H1 (cell line): ENCODE measurements at regions not wholly inside any gene's neighbourhood (a gene's known extent, or its start where the extent isn't known, plus 50 kb on each side); places are given as distances from the start of the nearest gene placed in this dataset.
A peak's percentile ranks its signal among the peaks of the same experiment; 100 is the strongest.

ENCODE experiments used
- CTCF ChIA-PET: fragments of 300-600 bp; sonication (Branson Sonifier 250); formaldehyde crosslinking; loops from one replicate; lab custom pipeline; 2021; ENCODE audit not compliant: partially characterized antibody; lab: Charles Lee
- POLR2A ChIA-PET: fragments of 300-600 bp; sonication (Branson Sonifier 250); formaldehyde crosslinking; loops from one replicate; lab custom pipeline; 2021; ENCODE audit warnings: inconsistent platforms; ENCODE audit not compliant: partially characterized antibody; lab: Charles Lee
- DNase-seq, 2 experiments: peaks; one replicate each; pipeline versions ENCODE4 v3.0.0 to v3.0.0-alpha.2; 2010 to 2022; ENCODE audit warnings: low spot score in 2 of 2, low read depth in 1 of 2, mixed read lengths in 1 of 2
- FAIRE-seq: peaks from 2 replicates; lab custom pipeline; 2011; peaks lifted over from hg19 to GRCh38; lab: Jason Lieb, UNC
- H2AFZ ChIP-seq: 2 replicates; pipeline ENCODE4 v1.8.1; 2012; ENCODE audit warnings: low read length, inconsistent platforms
- H2AK5ac ChIP-seq: 2 replicates; pipeline ENCODE4 v1.6.1; 2013; ENCODE audit warnings: low read depth, low read length
- H2BK120ac ChIP-seq: replicated peaks from 2 replicates; pipeline ENCODE3; 2013; ENCODE audit warnings: low read depth, low read length, inconsistent platforms
- H2BK12ac ChIP-seq: 2 replicates; pipeline ENCODE4 v1.6.1; 2013; ENCODE audit warnings: low read depth, low read length
- H2BK15ac ChIP-seq: 2 replicates; pipeline ENCODE4 v1.6.1; 2013; ENCODE audit warnings: low read length
- H2BK20ac ChIP-seq: 2 replicates; pipeline ENCODE4 v1.6.1; 2013; ENCODE audit warnings: low read length
- H2BK5ac ChIP-seq: 2 replicates; pipeline ENCODE4 v1.6.1; 2013; ENCODE audit warnings: low read depth, low read length
- H3K14ac ChIP-seq: 2 replicates; pipeline ENCODE4 v1.6.1; 2013; ENCODE audit warnings: inconsistent platforms; ENCODE audit not compliant: insufficient read length
- H3K18ac ChIP-seq: 2 replicates; pipeline ENCODE4 v1.6.1; 2013; ENCODE audit warnings: low read length; ENCODE audit errors: extremely low read depth
- H3K23ac ChIP-seq: 2 replicates; pipeline ENCODE4 v1.6.1; 2013; ENCODE audit warnings: inconsistent platforms; ENCODE audit not compliant: insufficient read length
- H3K23me2 ChIP-seq: 2 replicates; pipeline ENCODE4 v1.6.1; 2013; ENCODE audit warnings: low read depth, low read length
- H3K27ac ChIP-seq: 2 replicates; pipeline ENCODE4 v1.6.1; 2011; ENCODE audit warnings: low read depth, low read length, inconsistent platforms
- H3K27me3 ChIP-seq, 4 experiments: replicated peaks in 1 of 4; 1 replicate in 1 of 4; 2 replicates in 3 of 4; pipeline versions ENCODE4 v1.6.1 to v1.8.1; 2011 to 2013; ENCODE audit warnings: low read length in 3 of 4, mild to moderate bottlenecking in 3 of 4, inconsistent platforms in 2 of 4, mixed read lengths in 2 of 4, moderate library complexity in 1 of 4; ENCODE audit not compliant: control insufficient read depth in 3 of 4, insufficient read depth in 3 of 4; ENCODE audit errors: extremely low read depth in 1 of 4
- H3K36me3 ChIP-seq, 4 experiments: 2 replicates each; pipeline versions ENCODE4 v1.6.1 to v1.8.1; 2011 to 2013; ENCODE audit warnings: mild to moderate bottlenecking in 4 of 4, low read length in 3 of 4, moderate library complexity in 2 of 4, control low read depth in 1 of 4, inconsistent platforms in 1 of 4; ENCODE audit not compliant: insufficient read depth in 4 of 4, control insufficient read depth in 2 of 4
- H3K4ac ChIP-seq: replicated peaks from 2 replicates; pipeline ENCODE3; 2013; ENCODE audit warnings: low read length, low read depth, mixed read lengths, inconsistent platforms; ENCODE audit not compliant: insufficient read length
- H3K4me1 ChIP-seq, 4 experiments: replicated peaks in 1 of 4; 1 replicate in 1 of 4; 2 replicates in 3 of 4; pipeline versions ENCODE4 v1.6.1 to v1.8.1; 2011 to 2013; ENCODE audit warnings: low read length in 3 of 4, inconsistent platforms in 2 of 4, mixed read lengths in 1 of 4; ENCODE audit not compliant: insufficient read depth in 4 of 4, control insufficient read depth in 3 of 4
- H3K4me2 ChIP-seq, 2 experiments: 2 replicates each; pipeline versions ENCODE4 v1.6.1 to v1.8.1; 2011 to 2013; ENCODE audit warnings: low read depth in 2 of 2, low read length in 2 of 2, control low read depth in 1 of 2, inconsistent platforms in 1 of 2, mild to moderate bottlenecking in 1 of 2; ENCODE audit not compliant: insufficient read depth in 1 of 2
- H3K4me3 ChIP-seq, 4 experiments: fragments of 200-600, 300-600 bp in 1 of 4; sonication (generic), shearing (Covaris generic), sonication (Bioruptor Twin) in 1 of 4; 2 replicates each; pipeline versions ENCODE4 v1.5.1 to v1.8.1; 2011 to 2016; ENCODE audit warnings: low read length in 4 of 4, low read depth in 3 of 4, control low read depth in 2 of 4, inconsistent platforms in 2 of 4, mild to moderate bottlenecking in 2 of 4, mixed read lengths in 1 of 4, moderate library complexity in 1 of 4; ENCODE audit not compliant: insufficient read depth in 2 of 4; ENCODE audit errors: extremely low read depth in 1 of 4
- H3K56ac ChIP-seq: replicated peaks from 2 replicates; pipeline ENCODE3; 2013; ENCODE audit warnings: low read depth, mild to moderate bottlenecking, mixed read lengths, low read length, inconsistent platforms; ENCODE audit not compliant: insufficient read length
- H3K79me1 ChIP-seq: 2 replicates; pipeline ENCODE4 v1.6.1; 2013; ENCODE audit warnings: low read depth, low read length, control low read depth
- H3K79me2 ChIP-seq, 2 experiments: 2 replicates each; pipeline versions ENCODE4 v1.6.1 to v1.8.1; 2012 to 2013; ENCODE audit warnings: low read length in 2 of 2, mild to moderate bottlenecking in 2 of 2, inconsistent platforms in 1 of 2; ENCODE audit not compliant: insufficient read depth in 2 of 2, control insufficient read depth in 1 of 2
- H3K9ac ChIP-seq, 4 experiments: replicated peaks in 1 of 4; 1 replicate in 1 of 4; 2 replicates in 3 of 4; pipeline versions ENCODE4 v1.6.1 to v1.8.1; 2011 to 2013; ENCODE audit warnings: low read depth in 3 of 4, low read length in 3 of 4, control low read depth in 2 of 4, mild to moderate bottlenecking in 2 of 4, moderate library complexity in 2 of 4, inconsistent platforms in 1 of 4; ENCODE audit errors: extremely low read depth in 1 of 4
- H3K9me3 ChIP-seq, 2 experiments: 2 replicates each; pipeline versions ENCODE4 v1.6.1 to v1.8.1; 2012 to 2013; ENCODE audit warnings: mild to moderate bottlenecking in 2 of 2, moderate library complexity in 2 of 2, control low read depth in 1 of 2, inconsistent platforms in 1 of 2, low read depth in 1 of 2, low read length in 1 of 2, mixed read lengths in 1 of 2; ENCODE audit not compliant: insufficient read depth in 2 of 2
- H4K20me1 ChIP-seq, 2 experiments: replicated peaks in 1 of 2; 2 replicates each; pipeline versions ENCODE3 to v1.8.1; 2011 to 2013; ENCODE audit warnings: inconsistent platforms in 2 of 2, low read length in 2 of 2, mild to moderate bottlenecking in 1 of 2; ENCODE audit not compliant: insufficient read depth in 2 of 2, control insufficient read depth in 1 of 2
- H4K5ac ChIP-seq: 2 replicates; pipeline ENCODE4 v1.6.1; 2013; ENCODE audit warnings: low read length, low read depth, mixed read lengths, inconsistent platforms; ENCODE audit not compliant: insufficient read length
- H4K8ac ChIP-seq: 2 replicates; pipeline ENCODE4 v1.8.0; 2013; ENCODE audit warnings: mild to moderate bottlenecking, moderate library complexity, low read length, inconsistent platforms; ENCODE audit not compliant: insufficient read depth; ENCODE audit errors: extremely low read depth
- H4K91ac ChIP-seq: replicated peaks from 2 replicates; pipeline ENCODE3; 2013; ENCODE audit warnings: low read length, mixed read lengths, inconsistent platforms; ENCODE audit not compliant: insufficient read length
- CEBPB ChIP-seq: IDR thresholded peaks from 2 replicates; pipeline ENCODE4 v1.6.1; 2012; ENCODE audit warnings: low read depth, low read length
- WGBS, 2 experiments: shearing (Covaris generic) in 1 of 2; methylation state at CpG; one replicate each; pipeline versions ENCODE4 v1.1.6 to v1.1.7; 2013 to 2015; ENCODE audit warnings: low lambda C conversion rate in 2 of 2, mixed read lengths in 2 of 2, inconsistent platforms in 1 of 2, low coverage in 1 of 2, missing lambda C conversion rate in 1 of 2; ENCODE audit not compliant: insufficient replicate concordance in 2 of 2, insufficient coverage in 1 of 2, insufficient read length in 1 of 2; ENCODE audit errors: extremely low coverage in 1 of 2, missing lambda C conversion rate in 1 of 2; 5-methylcytosine and 5-hydroxymethylcytosine counted together
- TF ChIP-seq, protein P1 (sequence below): IDR thresholded peaks from 2 replicates; pipeline ENCODE4 v1.6.1; 2012; ENCODE audit warnings: inconsistent platforms

DNA sequence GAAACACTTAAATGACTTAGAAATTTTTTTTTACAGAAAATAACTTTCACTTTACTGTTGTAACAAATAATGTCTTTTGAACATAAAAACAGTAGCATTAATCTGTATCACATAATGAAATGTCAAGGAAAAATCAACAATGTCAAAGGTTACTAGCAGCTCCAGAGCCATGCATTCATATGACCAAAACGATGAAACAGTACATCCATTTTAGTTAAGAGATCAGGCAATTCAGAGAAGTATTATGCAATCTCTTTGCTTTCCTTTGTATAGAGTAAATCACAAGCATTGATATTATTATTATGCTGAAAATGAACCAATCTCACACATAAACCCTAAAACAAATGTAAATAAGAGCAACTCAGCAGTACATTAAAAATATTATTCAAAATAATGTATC is 748.9 kb downstream of the PLA2G4A start:
- H2AK5ac ChIP-seq = no peak overlapping the region
- H3K79me2 ChIP-seq = no peaks in the 10 kb centered on the region
- H2BK120ac ChIP-seq = no peak overlapping the region
- no peak overlapping the region for H3K4me3 ChIP-seq
- no peak overlapping the region for H3K14ac ChIP-seq
- H3K4ac ChIP-seq = no peak overlapping the region
- no peaks in the 10 kb centered on the region for H3K36me3 ChIP-seq
- WGBS, 2 experiments = 89% methylated on average over 1 of the region's 1 CpG; no CpG with 5 or more reads in 1 of the 2 experiments
- no peaks in the 10 kb centered on the region for H3K4me1 ChIP-seq
- H4K91ac ChIP-seq = no peak overlapping the region
- no peaks in the 10 kb centered on the region for H3K9me3 ChIP-seq
- H2BK12ac ChIP-seq = no peak overlapping the region
- H4K20me1 ChIP-seq = no peaks in the 10 kb centered on the region
- H3K23ac ChIP-seq = no peak overlapping the region
- H2AFZ ChIP-seq = no peak overlapping the region
- POLR2A ChIA-PET = no interaction called here
- H3K23me2 ChIP-seq = no peaks in the 10 kb centered on the region
- no peak for FAIRE-seq
- H4K8ac ChIP-seq = no peak overlapping the region
- no peak overlapping the region for H2BK15ac ChIP-seq
- H3K27ac ChIP-seq = no peak overlapping the region
- no peak overlapping the region for H3K4me2 ChIP-seq
- H2BK5ac ChIP-seq = no peak overlapping the region
- DNase-seq = no peak
- no peaks in the 10 kb centered on the region for H3K27me3 ChIP-seq
- H3K79me1 ChIP-seq = no peaks in the 10 kb centered on the region
- H3K9ac ChIP-seq = no peak overlapping the region
- H3K56ac ChIP-seq = no peak overlapping the region
- H3K18ac ChIP-seq = no peak overlapping the region
- TF ChIP-seq, protein P1, sequence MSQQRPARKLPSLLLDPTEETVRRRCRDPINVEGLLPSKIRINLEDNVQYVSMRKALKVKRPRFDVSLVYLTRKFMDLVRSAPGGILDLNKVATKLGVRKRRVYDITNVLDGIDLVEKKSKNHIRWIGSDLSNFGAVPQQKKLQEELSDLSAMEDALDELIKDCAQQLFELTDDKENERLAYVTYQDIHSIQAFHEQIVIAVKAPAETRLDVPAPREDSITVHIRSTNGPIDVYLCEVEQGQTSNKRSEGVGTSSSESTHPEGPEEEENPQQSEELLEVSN = no peak
- TF ChIP-seq CEBPB = peak; percentile 64; the same call in 1 of the 2 replicates
- TF ChIP-seq, all 59 proteins: peak for 1
- no peak overlapping the region for H2BK20ac ChIP-seq
- CTCF ChIA-PET = no interaction called here
- no peak overlapping the region for H4K5ac ChIP-seq
